ENCODE measurements at regions not wholly inside any gene's neighbourhood (a gene's known extent, or its start where the extent isn't known, plus 50 kb on each side); places are given as distances from the start of the nearest gene placed in this dataset.

DNA sequence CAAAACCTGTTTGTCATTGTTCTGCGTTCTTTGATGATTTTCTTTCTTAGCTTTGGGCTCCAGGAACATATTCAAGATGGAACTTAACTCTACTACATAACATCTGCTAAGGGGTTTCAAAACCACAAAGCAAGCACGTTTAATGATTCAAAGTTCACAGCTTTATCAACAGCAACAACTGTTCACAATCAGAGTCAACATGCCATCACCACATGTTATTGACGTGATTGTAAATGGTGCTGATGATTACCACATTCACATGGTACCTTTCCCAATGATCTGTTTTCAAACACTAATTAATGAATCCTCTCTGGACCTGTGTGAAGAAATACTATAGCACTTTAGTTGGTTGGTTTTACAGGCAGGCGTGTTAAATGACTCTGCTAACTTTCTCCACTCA, 180.6 kb upstream of the CEP162 start:
- CTCF ChIA-PET: interaction anchor here (0.6 to 1.0 kb wide), 2 partner anchors 20 to 344 kb away, joined by 3 to 4 read pairs; no protein-coding TSS in a partner anchor
- TF ChIP-seq POLR2AphosphoS5 (IDR thresholded peaks at IDR 0.05; ENCODE audit: low read depth, low read length) (no peak), CHD2 (IDR thresholded peaks at IDR 0.05; ENCODE audit: low read length, partially characterized antibody) (no peak), FOXJ3 (CRISPR knock-in tag; IDR thresholded peaks at IDR 0.05) (no peak), RFX5 (IDR thresholded peaks at IDR 0.05; ENCODE audit: low read length) (no peak)
- WGBS (ENCODE audit: low lambda C conversion rate): 44% methylated on average over 4 of the region's 4 CpGs

DNA sequence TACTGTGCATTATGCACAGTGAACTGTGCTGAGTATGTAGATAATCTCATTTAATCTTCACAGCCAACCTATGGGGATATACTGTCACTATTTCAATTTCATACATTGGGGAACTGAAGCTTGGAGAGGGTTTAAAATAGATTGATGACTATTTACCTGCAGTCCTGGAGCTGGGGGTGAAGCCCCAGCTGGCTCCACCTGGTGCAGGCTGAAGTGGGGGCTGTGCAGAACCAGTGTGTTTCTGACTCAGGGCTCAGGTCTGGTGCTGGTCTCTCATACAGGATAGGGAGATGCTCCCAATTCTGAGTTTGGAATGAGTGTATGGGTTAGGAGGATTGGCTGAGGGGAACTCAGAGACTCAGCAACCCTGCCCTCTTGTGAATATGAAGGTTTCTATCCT, 176.1 kb upstream of the CEP162 start:
- Histone ChIP-seq H3K9me2 (no peaks in the 10 kb centered on the region), H3K4me3 (ENCODE audit: low read depth in 2 of 2, low read length in 1 of 2) (no peak overlapping the region), H3K79me2 (ENCODE audit: insufficient read depth) (no peaks in the 10 kb centered on the region), H3K27me3 (ENCODE audit: insufficient read depth) (no peaks in the 10 kb centered on the region), H2AFZ (ENCODE audit: low read depth) (no peak overlapping the region), H3K9ac (no peak overlapping the region), H3F3A (replicated peaks; ENCODE audit: insufficient read depth) (no peaks in the 10 kb centered on the region), H4K20me1 (ENCODE audit: insufficient read depth) (no peaks in the 10 kb centered on the region), H3K9me3 (no peaks in the 10 kb centered on the region), H3K4me1 (ENCODE audit: control insufficient read depth in 1 of 2, insufficient read depth in 2 of 2, low read depth in 1 of 2, low read length in 1 of 2) (no peaks in the 10 kb centered on the region), H3K36me3 (replicated peaks in 1 of 2; ENCODE audit: control insufficient read depth in 1 of 2, insufficient read depth in 2 of 2, low read length in 1 of 2) (no peaks in the 10 kb centered on the region), H3K27ac (ENCODE audit: low read depth in 2 of 2, low read length in 1 of 2) (no peak overlapping the region), H3K4me2 (no peak overlapping the region)
- POLR2A ChIA-PET: no interaction called here
- DNase-seq: no peak
- CTCF ChIA-PET: interaction anchor here (0.6 to 1.2 kb wide), 3 partner anchors 19 to 25 kb away, joined by 3 read pairs; no protein-coding TSS in a partner anchor
- no peak for TF ChIP-seq SMC3 (IDR thresholded peaks at IDR 0.05; ENCODE audit: low read depth, low read length)
- TF ChIP-seq, protein P1, sequence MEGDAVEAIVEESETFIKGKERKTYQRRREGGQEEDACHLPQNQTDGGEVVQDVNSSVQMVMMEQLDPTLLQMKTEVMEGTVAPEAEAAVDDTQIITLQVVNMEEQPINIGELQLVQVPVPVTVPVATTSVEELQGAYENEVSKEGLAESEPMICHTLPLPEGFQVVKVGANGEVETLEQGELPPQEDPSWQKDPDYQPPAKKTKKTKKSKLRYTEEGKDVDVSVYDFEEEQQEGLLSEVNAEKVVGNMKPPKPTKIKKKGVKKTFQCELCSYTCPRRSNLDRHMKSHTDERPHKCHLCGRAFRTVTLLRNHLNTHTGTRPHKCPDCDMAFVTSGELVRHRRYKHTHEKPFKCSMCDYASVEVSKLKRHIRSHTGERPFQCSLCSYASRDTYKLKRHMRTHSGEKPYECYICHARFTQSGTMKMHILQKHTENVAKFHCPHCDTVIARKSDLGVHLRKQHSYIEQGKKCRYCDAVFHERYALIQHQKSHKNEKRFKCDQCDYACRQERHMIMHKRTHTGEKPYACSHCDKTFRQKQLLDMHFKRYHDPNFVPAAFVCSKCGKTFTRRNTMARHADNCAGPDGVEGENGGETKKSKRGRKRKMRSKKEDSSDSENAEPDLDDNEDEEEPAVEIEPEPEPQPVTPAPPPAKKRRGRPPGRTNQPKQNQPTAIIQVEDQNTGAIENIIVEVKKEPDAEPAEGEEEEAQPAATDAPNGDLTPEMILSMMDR (IDR thresholded peaks at IDR 0.05): no peak
- no peak for TF ChIP-seq TEAD4 (IDR thresholded peaks at IDR 0.05; ENCODE audit: borderline replicate concordance, insufficient read depth)
- no peak for TF ChIP-seq FOXJ3 (CRISPR knock-in tag; IDR thresholded peaks at IDR 0.05)
- TF ChIP-seq JUND (IDR thresholded peaks at IDR 0.05): no peak
- TF ChIP-seq RXRA (IDR thresholded peaks at IDR 0.05; ENCODE audit: borderline replicate concordance, low read depth): no peak
- TF ChIP-seq POLR2AphosphoS5 (IDR thresholded peaks at IDR 0.05; ENCODE audit: low read depth, low read length): no peak
- no peak for TF ChIP-seq SIN3A (IDR thresholded peaks at IDR 0.05; ENCODE audit: borderline replicate concordance, low read depth, low read length)
- TF ChIP-seq ELF1 (IDR thresholded peaks at IDR 0.05): no peak
- TF ChIP-seq TAF1 (IDR thresholded peaks at IDR 0.05; ENCODE audit: borderline replicate concordance, low read depth, low read length): no peak
- no peak for TF ChIP-seq YY1 (IDR thresholded peaks at IDR 0.05; ENCODE audit: low read depth)
- TF ChIP-seq, protein P2, sequence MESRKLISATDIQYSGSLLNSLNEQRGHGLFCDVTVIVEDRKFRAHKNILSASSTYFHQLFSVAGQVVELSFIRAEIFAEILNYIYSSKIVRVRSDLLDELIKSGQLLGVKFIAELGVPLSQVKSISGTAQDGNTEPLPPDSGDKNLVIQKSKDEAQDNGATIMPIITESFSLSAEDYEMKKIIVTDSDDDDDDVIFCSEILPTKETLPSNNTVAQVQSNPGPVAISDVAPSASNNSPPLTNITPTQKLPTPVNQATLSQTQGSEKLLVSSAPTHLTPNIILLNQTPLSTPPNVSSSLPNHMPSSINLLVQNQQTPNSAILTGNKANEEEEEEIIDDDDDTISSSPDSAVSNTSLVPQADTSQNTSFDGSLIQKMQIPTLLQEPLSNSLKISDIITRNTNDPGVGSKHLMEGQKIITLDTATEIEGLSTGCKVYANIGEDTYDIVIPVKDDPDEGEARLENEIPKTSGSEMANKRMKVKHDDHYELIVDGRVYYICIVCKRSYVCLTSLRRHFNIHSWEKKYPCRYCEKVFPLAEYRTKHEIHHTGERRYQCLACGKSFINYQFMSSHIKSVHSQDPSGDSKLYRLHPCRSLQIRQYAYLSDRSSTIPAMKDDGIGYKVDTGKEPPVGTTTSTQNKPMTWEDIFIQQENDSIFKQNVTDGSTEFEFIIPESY (IDR thresholded peaks at IDR 0.05; ENCODE audit: borderline replicate concordance, low read depth): no peak
- TF ChIP-seq FOXM1 (IDR thresholded peaks at IDR 0.05; ENCODE audit: low read depth): no peak
- no peak for TF ChIP-seq RCOR1 (IDR thresholded peaks at IDR 0.05; ENCODE audit: low read length)
- no peak for TF ChIP-seq NRF1 (IDR thresholded peaks at IDR 0.05; ENCODE audit: low read depth, low read length)
- no peak for TF ChIP-seq MEF2A (IDR thresholded peaks at IDR 0.05; ENCODE audit: borderline replicate concordance, low read depth)

More for the DNA sequence above, 180.6 kb upstream of the CEP162 start:
- H3K4me1 ChIP-seq (ENCODE audit: control insufficient read depth in 1 of 2, insufficient read depth in 2 of 2, low read depth in 1 of 2, low read length in 1 of 2): no peaks in the 10 kb centered on the region
- no peak overlapping the region for H2AFZ ChIP-seq (ENCODE audit: low read depth)
- no peaks in the 10 kb centered on the region for H3K9me3 ChIP-seq
- no peaks in the 10 kb centered on the region for H3K79me2 ChIP-seq (ENCODE audit: insufficient read depth)
- no peaks in the 10 kb centered on the region for H3K36me3 ChIP-seq (replicated peaks in 1 of 2; ENCODE audit: control insufficient read depth in 1 of 2, insufficient read depth in 2 of 2, low read length in 1 of 2)
- no peak overlapping the region for H3K27ac ChIP-seq (ENCODE audit: low read depth in 2 of 2, low read length in 1 of 2)
- H3K27me3 ChIP-seq (ENCODE audit: insufficient read depth): peaks cover 4% of the 10 kb centered on the region; the same call in 1 of the 2 replicates
- no peak overlapping the region for H3K9ac ChIP-seq
- no peaks in the 10 kb centered on the region for H3F3A ChIP-seq (replicated peaks; ENCODE audit: insufficient read depth)
- no peak overlapping the region for H3K4me3 ChIP-seq (ENCODE audit: low read depth in 2 of 2, low read length in 1 of 2)
- POLR2A ChIA-PET: no interaction called here
- no peak overlapping the region for H3K4me2 ChIP-seq
- no peaks in the 10 kb centered on the region for H3K9me2 ChIP-seq
- no peak for DNase-seq
- no peaks in the 10 kb centered on the region for H4K20me1 ChIP-seq (ENCODE audit: insufficient read depth)
